GM12865 (cell line): ENCODE measurements at regions not wholly inside any gene's neighbourhood (a gene's known extent, or its start where the extent isn't known, plus 50 kb on each side); places are given as distances from the start of the nearest gene placed in this dataset.
"Not testable (repeated sequence)": the region's sequence is repeated elsewhere in the genome, so short reads cannot be mapped to it uniquely, and the experiment has no call there.

ENCODE experiments used
- DNase-seq: peaks from one replicate; pipeline ENCODE4 v3.0.0; 2010; ENCODE audit warnings: low read depth
- H3K4me3 ChIP-seq: 2 replicates; pipeline ENCODE4 v1.5.1; 2011; ENCODE audit warnings: mild to moderate bottlenecking, low read depth, low read length, control low read depth
- TF ChIP-seq, protein P1 (sequence below): IDR thresholded peaks from 2 replicates; pipeline ENCODE4 v1.5.1; 2011; ENCODE audit warnings: low read length, control low read depth, low read depth, inconsistent platforms; ENCODE audit not compliant: insufficient read depth; ENCODE audit errors: missing control alignments

DNA sequence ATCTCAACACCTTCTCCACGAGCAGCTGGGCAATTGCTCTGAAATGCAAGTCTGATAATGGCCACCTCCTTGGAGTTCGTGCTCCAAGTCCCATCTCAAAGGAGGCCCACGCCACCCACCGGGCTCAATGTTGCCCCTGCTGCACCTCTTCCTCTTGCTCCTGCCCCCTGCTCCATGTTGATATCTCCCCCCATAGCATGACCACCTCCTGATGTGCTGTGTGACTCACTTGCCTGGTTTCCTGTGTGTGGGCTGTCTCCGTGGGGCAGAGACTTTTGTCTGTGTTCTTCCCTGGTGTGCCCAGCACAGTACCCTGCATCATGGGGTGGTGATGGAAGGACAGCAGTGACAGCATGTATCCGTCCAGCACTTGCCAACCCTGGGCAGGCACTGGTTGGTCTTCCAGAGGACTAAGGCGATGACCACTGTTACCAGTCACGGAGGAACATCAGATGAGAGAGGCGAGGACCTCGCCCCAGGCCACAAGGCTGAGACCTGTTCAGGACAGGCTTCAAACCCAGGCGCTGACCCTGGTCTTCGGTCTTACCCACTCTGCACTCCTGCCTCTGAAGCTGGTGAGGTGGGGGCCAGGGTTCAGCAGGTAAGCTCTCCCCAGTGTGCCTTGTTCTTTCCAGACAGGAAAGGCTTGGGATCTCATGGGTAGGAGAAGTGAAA is 104.6 kb upstream of the LRPAP1 start:
- DNase-seq = no peak
- TF ChIP-seq, protein P1, sequence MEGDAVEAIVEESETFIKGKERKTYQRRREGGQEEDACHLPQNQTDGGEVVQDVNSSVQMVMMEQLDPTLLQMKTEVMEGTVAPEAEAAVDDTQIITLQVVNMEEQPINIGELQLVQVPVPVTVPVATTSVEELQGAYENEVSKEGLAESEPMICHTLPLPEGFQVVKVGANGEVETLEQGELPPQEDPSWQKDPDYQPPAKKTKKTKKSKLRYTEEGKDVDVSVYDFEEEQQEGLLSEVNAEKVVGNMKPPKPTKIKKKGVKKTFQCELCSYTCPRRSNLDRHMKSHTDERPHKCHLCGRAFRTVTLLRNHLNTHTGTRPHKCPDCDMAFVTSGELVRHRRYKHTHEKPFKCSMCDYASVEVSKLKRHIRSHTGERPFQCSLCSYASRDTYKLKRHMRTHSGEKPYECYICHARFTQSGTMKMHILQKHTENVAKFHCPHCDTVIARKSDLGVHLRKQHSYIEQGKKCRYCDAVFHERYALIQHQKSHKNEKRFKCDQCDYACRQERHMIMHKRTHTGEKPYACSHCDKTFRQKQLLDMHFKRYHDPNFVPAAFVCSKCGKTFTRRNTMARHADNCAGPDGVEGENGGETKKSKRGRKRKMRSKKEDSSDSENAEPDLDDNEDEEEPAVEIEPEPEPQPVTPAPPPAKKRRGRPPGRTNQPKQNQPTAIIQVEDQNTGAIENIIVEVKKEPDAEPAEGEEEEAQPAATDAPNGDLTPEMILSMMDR = no peak

DNA sequence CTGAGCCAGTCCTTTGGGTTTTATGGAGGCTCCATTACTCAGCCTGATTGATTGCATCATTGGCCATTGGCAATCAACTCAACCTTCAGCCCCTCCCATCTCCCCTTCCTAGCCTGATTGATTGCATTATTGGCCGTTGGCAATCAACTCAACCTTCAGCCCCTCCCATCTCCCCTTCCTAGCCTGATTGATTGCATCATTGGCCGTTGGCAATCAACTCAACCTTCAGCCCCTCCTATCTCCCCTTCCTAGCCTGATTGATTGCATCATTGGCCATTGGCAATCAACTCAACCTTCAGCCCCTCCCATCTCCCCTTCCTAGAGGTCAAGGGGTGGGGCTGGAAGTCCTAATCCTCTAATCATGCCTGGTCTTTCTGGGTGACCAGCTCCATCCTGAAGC is 103.8 kb upstream of the LRPAP1 start:
- not testable (repeated sequence) for H3K4me3 ChIP-seq, DNase-seq

More for the DNA sequence above, 104.6 kb upstream of the LRPAP1 start:
- H3K4me3 ChIP-seq = no peak overlapping the region

DNA sequence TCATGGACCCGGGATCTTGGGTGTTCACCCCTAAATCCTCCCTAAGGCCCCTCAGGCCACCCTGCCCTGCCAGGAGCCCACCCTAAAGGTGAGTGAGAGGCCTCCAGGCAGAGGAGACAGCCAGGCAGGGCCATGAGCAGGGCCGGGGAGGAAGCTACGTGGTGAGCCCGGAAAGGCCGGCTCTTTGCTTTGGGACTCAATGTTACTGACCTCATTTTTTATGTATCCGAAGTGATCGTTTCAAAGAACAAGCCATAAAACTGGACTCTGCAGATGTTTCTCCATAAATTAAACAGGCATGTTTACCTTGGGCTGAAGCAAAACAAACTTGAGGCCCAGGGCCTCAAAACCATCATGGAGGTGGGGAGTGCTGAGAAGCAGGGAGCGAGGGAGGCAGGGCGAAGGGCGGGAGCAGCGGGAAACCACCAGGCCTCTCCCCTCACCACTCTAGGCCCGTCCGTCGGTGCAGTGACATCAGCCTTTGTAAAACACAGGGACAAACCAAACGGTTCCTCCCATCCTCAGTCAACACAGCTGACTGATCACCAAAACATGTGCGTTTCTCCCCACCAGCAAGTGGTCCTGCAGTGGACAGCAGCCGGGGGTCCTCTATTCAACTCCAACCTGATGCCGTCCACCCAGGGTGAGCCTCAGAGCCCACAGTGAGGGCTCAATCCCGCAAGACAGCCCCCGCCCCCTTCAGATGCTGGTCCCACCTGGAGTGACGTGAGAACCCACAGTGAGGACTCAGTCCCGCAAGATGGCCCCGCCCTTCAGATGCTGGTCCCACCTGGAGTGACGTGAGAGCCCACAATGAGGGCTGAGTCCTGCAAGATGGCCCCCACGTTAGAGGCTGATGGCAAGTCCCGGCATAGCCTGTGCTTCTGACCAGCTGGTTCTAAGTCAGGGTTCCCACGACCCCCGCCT is 102.9 kb upstream of the LRPAP1 start:
- DNase-seq = no peak
- no peak overlapping the region for H3K4me3 ChIP-seq
- TF ChIP-seq, protein P1 = no peak

DNA sequence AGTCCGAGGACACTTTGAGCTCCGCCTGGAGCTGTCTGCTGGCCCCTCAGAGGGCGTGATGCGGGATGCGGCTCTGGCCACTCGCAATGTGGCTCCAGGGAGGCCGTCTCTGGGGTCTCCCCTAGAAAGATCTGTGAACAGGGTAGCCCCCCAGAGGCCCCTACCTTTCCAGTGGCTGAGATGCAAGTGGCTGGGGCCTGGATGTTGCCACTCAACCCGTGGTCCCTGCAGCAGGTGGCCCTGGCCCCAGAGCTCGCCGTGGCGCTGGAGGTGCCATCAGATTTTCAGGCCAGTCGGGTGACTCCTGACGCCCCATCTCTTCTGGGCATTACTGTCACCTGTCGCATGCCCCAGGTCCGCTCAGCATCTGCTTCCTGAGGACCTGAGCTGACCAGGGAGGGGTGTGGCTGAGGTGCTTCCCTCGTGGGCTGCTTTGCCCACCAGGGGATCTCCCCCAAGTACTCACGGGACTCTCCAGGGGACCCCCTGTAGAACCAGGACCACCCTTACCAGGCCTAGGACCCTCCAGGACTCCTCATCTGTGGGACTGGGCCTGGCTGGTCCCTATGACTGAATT is 102.1 kb upstream of the LRPAP1 start:
- TF ChIP-seq, protein P1 = no peak
- H3K4me3 ChIP-seq = no peak overlapping the region
- DNase-seq = no peak

DNA sequence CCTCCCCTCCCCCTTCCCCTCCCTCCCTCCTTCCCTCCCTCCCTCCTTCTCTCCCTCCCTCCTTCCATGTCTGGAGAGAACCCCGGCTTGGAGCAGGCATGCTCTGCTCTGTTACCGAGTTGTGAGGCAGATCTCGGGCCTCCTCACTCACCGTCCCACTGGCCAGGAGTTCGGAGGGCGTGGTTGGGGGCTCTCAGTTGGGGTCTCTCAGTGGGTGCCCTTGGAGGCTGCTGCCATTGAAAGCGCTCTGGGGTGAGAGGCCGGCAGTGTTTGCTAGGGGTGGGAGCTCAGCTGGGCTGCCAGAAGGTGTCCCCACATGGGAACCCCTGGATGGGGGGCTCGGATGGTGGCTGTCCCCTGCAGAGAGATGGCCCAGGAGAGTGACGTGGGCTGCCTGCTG is 101.1 kb upstream of the LRPAP1 start:
- H3K4me3 ChIP-seq, DNase-seq: not testable (repeated sequence)

DNA sequence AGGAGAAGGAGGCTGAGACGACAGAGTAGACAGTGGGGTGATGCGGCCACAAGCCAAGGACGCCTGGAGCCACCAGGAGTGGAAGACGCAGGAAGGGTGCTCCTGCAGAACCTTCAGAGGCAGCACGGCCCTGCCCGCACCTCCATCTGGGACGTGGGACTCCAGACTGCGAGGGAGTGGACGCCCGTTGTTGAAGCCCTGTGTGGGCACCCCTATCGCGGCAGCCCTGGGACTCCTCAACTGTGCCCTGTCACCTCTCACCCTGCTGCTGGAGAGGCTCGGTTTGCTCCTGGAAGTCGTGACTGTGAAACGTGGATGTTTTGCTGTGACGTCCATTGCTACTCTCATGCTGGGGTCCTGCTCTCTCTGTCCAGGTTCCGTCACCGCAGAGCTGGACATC is 100.6 kb upstream of the LRPAP1 start:
- DNase-seq, H3K4me3 ChIP-seq: not testable (repeated sequence)

- DNase-seq, H3K4me3 ChIP-seq: not testable (repeated sequence)
These were observed 99.5 kb upstream of the LRPAP1 start for GRCh38 chr4:3631544-3632266.

DNA sequence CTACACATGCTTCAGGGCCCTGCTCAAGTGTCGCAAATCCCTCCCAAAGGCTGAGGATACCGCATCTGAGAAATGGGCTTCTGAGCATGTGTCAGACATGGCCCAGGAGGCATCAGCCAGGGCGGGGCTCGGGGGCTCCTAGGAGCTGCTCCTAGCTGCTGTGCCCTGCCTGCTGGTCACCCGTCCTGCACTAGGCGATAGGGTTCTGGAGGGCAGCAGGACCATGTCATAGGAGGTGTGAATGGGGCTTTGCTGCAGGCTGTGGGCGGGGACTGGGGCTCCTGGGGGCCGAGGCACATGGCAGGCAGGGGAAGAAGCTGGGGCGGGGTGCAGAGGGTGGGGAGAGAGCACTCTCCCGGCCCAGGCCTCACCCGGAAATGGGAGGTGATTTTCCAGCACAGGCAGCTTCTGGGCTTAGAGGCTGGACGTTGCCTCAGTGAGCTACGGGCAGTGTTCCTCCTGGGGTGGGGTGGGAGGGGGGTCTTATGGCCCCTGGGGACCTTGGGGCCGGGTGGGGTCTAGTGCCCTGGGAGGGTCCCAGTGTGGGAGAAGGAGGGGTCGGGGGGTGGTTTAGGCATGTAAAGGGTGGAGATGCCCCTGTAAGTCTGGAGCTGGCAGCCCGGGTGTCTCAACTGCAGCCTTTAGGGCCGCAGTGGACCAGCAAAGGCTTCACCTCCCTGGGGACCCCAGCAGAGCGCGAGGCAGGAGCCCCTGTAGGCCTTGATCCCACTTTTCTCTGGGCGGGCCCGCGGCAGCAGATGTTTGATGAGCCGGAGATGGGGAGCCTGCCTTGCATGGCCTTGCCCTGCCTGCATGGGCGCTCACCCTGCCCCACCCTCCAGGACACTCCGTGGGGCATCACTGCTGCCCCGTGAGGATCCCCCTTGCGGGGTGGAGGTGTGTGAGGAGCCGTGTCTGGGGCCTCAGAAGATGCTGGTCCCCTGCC is 98.6 kb upstream of the LRPAP1 start:
- TF ChIP-seq, protein P1 = no peak
- H3K4me3 ChIP-seq = no peak overlapping the region
- DNase-seq = no peak
